Endometrial microvascular endothelial cells (primary cell): ENCODE measurements at regions not wholly inside any gene's neighbourhood (a gene's known extent, or its start where the extent isn't known, plus 50 kb on each side); places are given as distances from the start of the nearest gene placed in this dataset.

Experiments
- in situ Hi-C: cut with HindIII; loops from 2 replicates; pipeline ENCODE4 v1.10.0; 2017; ENCODE audit warnings: low sequenced_read_pairs, low pct_unique_long_range_greater_than_20kb; ENCODE audit errors: inconsistent ontology term

- in situ Hi-C loops = no loop called here
Observed at GRCh38 chr13:40485611-40486517, 180.6 kb downstream of the FOXO1 start.

- in situ Hi-C loops = no loop called here
Observed at GRCh38 chr13:40486518-40487163, 179.8 kb downstream of the FOXO1 start.

- in situ Hi-C loops = no loop called here
Observed at GRCh38 chr13:40488869-40489391, 177.5 kb downstream of the FOXO1 start.

GRCh38 chr13:40490086-40490758, 176.2 kb downstream of the FOXO1 start:
- in situ Hi-C loops = no loop called here

GRCh38 chr13:40492511-40492910, 173.9 kb downstream of the FOXO1 start:
- in situ Hi-C loops = no loop called here

- in situ Hi-C loops = no loop called here
Observed at GRCh38 chr13:40494513-40494912, 171.9 kb downstream of the FOXO1 start.

GRCh38 chr13:40494946-40495620, 171.4 kb downstream of the FOXO1 start:
- in situ Hi-C loops = no loop called here

- in situ Hi-C loops = no loop called here
Observed at GRCh38 chr13:40495621-40496001, 170.8 kb downstream of the FOXO1 start.

GRCh38 chr13:40496035-40496810, 170.2 kb downstream of the FOXO1 start:
- in situ Hi-C loops = no loop called here

- in situ Hi-C loops = no loop called here
Observed at GRCh38 chr13:40498461-40498860, 168.0 kb downstream of the FOXO1 start.

- in situ Hi-C loops = loop anchor here (10.0 kb wide), 1 partner anchor 417 kb away; no protein-coding TSS in a partner anchor
Observed at GRCh38 chr13:40502236-40502635, 164.2 kb downstream of the FOXO1 start.

- in situ Hi-C loops = loop anchor here (10.0 kb wide), 1 partner anchor 418 kb away; no protein-coding TSS in a partner anchor
Observed at GRCh38 chr13:40503011-40503410, 163.4 kb downstream of the FOXO1 start.

GRCh38 chr13:40503966-40504591, 162.4 kb downstream of the FOXO1 start:
- in situ Hi-C loops = loop anchor here (10.0 kb wide), 1 partner anchor 419 kb away; no protein-coding TSS in a partner anchor

GRCh38 chr13:40504641-40505040, 161.8 kb downstream of the FOXO1 start:
- in situ Hi-C loops = loop anchor here (10.0 kb wide), 1 partner anchor 420 kb away; no protein-coding TSS in a partner anchor

GRCh38 chr13:40505196-40505595, 161.2 kb downstream of the FOXO1 start:
- in situ Hi-C loops = loop anchor here (10.0 kb wide), 1 partner anchor 420 kb away; no protein-coding TSS in a partner anchor
